ENCODE measurements at regions not wholly inside any gene's neighbourhood (a gene's known extent, or its start where the extent isn't known, plus 50 kb on each side); places are given as distances from the start of the nearest gene placed in this dataset.

DNA sequence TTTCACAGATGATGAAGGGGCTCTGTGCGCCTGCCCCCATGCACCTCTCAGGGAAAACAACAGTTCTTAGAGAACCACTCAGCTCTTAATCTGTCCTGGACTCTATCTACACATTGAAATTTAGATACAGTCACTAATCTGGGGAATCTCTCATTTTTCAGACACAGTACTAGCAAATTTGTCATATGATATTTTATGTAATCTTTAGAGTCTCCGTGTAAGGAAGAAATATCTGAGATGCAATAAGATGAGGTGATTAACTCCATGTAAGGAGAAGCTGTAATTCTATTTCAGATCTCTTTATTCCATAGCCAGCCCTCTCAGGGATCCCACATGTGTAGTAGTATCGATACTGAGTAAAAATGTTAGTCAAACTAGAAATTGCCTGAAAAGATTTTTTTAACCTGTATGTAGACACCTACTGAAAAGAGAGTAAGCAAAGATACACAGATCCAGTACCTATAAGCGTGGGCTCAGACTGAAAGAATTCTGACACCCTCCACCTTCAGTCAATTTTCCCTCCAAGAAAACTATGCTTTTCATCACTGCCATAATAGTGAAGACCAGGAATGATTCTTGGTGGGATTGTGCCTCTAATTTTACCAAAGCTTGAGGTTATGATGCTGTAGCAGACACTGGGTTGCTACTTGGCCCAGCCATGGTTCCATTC, 279.6 kb upstream of the TMEM161B start:
- Histone ChIP-seq H3F3A (ENCODE audit: insufficient read depth, low read length, poor library complexity, severe bottlenecking) (no peaks in the 10 kb centered on the region), H3K9me3 (ENCODE audit: low read length) (no peaks in the 10 kb centered on the region), H3K9ac (ENCODE audit: low read length) (no peak overlapping the region), H3K27me3 (ENCODE audit: insufficient read depth, low read depth, low read length) (no peaks in the 10 kb centered on the region), H3K4me3 (ENCODE audit: low read length) (no peak overlapping the region), H3K4me2 (ENCODE audit: low read length) (no peak overlapping the region), H2AFZ (ENCODE audit: low read depth, low read length) (no peak overlapping the region), H3K79me2 (replicated peaks; ENCODE audit: insufficient read depth, low read length) (peaks cover 8% of the 10 kb centered on the region), H3K36me3 (ENCODE audit: insufficient read depth, low read length) (no peaks in the 10 kb centered on the region), H4K20me1 (ENCODE audit: insufficient read depth) (no peaks in the 10 kb centered on the region), H3K9me2 (ENCODE audit: insufficient read depth, low read length) (no peaks in the 10 kb centered on the region), H3K27ac (ENCODE audit: low read length) (no peak overlapping the region)
- TF ChIP-seq TAF1 (IDR thresholded peaks at IDR 0.05; ENCODE audit: low read depth) (no peak), RAD21 (conservative IDR thresholded peaks at IDR 0.05) (no peak), EZH2 (IDR thresholded peaks at IDR 0.05; ENCODE audit: borderline replicate concordance, insufficient read depth, low read length, poor library complexity, severe bottlenecking) (no peak), MXI1 (conservative IDR thresholded peaks at IDR 0.05; ENCODE audit: poor library complexity, severe bottlenecking) (no peak), EP300 (conservative IDR thresholded peaks at IDR 0.05; ENCODE audit: poor library complexity, severe bottlenecking) (no peak), POLR2AphosphoS5 (IDR thresholded peaks at IDR 0.05) (no peak), SMC3 (conservative IDR thresholded peaks at IDR 0.05; ENCODE audit: poor library complexity) (no peak)
- TF ChIP-seq, protein P1, sequence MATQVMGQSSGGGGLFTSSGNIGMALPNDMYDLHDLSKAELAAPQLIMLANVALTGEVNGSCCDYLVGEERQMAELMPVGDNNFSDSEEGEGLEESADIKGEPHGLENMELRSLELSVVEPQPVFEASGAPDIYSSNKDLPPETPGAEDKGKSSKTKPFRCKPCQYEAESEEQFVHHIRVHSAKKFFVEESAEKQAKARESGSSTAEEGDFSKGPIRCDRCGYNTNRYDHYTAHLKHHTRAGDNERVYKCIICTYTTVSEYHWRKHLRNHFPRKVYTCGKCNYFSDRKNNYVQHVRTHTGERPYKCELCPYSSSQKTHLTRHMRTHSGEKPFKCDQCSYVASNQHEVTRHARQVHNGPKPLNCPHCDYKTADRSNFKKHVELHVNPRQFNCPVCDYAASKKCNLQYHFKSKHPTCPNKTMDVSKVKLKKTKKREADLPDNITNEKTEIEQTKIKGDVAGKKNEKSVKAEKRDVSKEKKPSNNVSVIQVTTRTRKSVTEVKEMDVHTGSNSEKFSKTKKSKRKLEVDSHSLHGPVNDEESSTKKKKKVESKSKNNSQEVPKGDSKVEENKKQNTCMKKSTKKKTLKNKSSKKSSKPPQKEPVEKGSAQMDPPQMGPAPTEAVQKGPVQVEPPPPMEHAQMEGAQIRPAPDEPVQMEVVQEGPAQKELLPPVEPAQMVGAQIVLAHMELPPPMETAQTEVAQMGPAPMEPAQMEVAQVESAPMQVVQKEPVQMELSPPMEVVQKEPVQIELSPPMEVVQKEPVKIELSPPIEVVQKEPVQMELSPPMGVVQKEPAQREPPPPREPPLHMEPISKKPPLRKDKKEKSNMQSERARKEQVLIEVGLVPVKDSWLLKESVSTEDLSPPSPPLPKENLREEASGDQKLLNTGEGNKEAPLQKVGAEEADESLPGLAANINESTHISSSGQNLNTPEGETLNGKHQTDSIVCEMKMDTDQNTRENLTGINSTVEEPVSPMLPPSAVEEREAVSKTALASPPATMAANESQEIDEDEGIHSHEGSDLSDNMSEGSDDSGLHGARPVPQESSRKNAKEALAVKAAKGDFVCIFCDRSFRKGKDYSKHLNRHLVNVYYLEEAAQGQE (IDR thresholded peaks at IDR 0.05; ENCODE audit: borderline replicate concordance) = no peak
- TF ChIP-seq, protein P2, sequence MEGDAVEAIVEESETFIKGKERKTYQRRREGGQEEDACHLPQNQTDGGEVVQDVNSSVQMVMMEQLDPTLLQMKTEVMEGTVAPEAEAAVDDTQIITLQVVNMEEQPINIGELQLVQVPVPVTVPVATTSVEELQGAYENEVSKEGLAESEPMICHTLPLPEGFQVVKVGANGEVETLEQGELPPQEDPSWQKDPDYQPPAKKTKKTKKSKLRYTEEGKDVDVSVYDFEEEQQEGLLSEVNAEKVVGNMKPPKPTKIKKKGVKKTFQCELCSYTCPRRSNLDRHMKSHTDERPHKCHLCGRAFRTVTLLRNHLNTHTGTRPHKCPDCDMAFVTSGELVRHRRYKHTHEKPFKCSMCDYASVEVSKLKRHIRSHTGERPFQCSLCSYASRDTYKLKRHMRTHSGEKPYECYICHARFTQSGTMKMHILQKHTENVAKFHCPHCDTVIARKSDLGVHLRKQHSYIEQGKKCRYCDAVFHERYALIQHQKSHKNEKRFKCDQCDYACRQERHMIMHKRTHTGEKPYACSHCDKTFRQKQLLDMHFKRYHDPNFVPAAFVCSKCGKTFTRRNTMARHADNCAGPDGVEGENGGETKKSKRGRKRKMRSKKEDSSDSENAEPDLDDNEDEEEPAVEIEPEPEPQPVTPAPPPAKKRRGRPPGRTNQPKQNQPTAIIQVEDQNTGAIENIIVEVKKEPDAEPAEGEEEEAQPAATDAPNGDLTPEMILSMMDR (IDR thresholded peaks at IDR 0.05; ENCODE audit: poor library complexity, severe bottlenecking) = no peak

DNA sequence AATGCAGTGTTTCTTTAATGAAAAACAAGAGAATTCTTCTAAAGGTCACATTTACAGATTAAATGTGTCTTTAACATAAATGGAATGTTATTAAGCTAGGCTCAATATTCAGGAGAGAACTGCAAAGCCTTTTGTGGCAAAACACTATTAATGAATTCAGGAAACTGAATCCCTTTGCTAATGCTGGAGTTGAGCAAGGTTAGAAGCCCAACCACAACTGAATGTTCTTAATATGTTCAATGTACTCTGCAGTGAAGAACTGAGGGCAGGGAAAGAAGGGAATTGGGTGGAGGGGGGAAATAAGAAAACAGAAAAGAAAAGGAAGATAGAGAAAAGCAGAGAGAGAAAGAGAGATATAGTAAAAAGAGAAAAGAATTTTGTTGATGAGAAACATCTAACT, 276.7 kb upstream of the TMEM161B start:
- H3K9me3 ChIP-seq (ENCODE audit: low read length) = no peaks in the 10 kb centered on the region
- H3K27me3 ChIP-seq (ENCODE audit: insufficient read depth, low read depth, low read length) = no peaks in the 10 kb centered on the region
- peak overlapping the region; percentile 3 for H3K4me2 ChIP-seq (ENCODE audit: low read length)
- no peaks in the 10 kb centered on the region for H3F3A ChIP-seq (ENCODE audit: insufficient read depth, low read length, poor library complexity, severe bottlenecking)
- H3K9ac ChIP-seq (ENCODE audit: low read length) = no peak overlapping the region
- no peaks in the 10 kb centered on the region for H3K36me3 ChIP-seq (ENCODE audit: insufficient read depth, low read length)
- no peaks in the 10 kb centered on the region for H3K9me2 ChIP-seq (ENCODE audit: insufficient read depth, low read length)
- H2AFZ ChIP-seq (ENCODE audit: low read depth, low read length) = no peak overlapping the region
- TF ChIP-seq MXI1 (conservative IDR thresholded peaks at IDR 0.05; ENCODE audit: poor library complexity, severe bottlenecking) (no peak), TAF1 (IDR thresholded peaks at IDR 0.05; ENCODE audit: low read depth) (no peak), EP300 (conservative IDR thresholded peaks at IDR 0.05; ENCODE audit: poor library complexity, severe bottlenecking) (no peak), EZH2 (IDR thresholded peaks at IDR 0.05; ENCODE audit: borderline replicate concordance, insufficient read depth, low read length, poor library complexity, severe bottlenecking) (no peak), SMC3 (conservative IDR thresholded peaks at IDR 0.05; ENCODE audit: poor library complexity) (no peak), RAD21 (conservative IDR thresholded peaks at IDR 0.05) (no peak), POLR2AphosphoS5 (IDR thresholded peaks at IDR 0.05) (no peak)
- TF ChIP-seq, protein P1 (IDR thresholded peaks at IDR 0.05; ENCODE audit: borderline replicate concordance) = no peak
- TF ChIP-seq, protein P2 (IDR thresholded peaks at IDR 0.05; ENCODE audit: poor library complexity, severe bottlenecking) = no peak
- peaks cover 8% of the 10 kb centered on the region for H3K79me2 ChIP-seq (replicated peaks; ENCODE audit: insufficient read depth, low read length)
- no peaks in the 10 kb centered on the region for H4K20me1 ChIP-seq (ENCODE audit: insufficient read depth)
- H3K27ac ChIP-seq (ENCODE audit: low read length) = no peak overlapping the region
- H3K4me3 ChIP-seq (ENCODE audit: low read length) = no peak overlapping the region

All from neural cell (in vitro differentiated cells).